HepG2 (cell line): ENCODE measurements at regions not wholly inside any gene's neighbourhood (a gene's known extent, or its start where the extent isn't known, plus 50 kb on each side); places are given as distances from the start of the nearest gene placed in this dataset.

Experiments
- EED ChIP-seq: sonication (generic); formaldehyde crosslinking; IDR thresholded peaks from 2 replicates; pipeline ENCODE4 v1.5.0; 2020; ENCODE audit warnings: mild to moderate bottlenecking, missing genetic modification reagents
- EZH2 ChIP-seq: conservative IDR thresholded peaks from 2 replicates; pipeline ENCODE4 v1.6.1; 2012; ENCODE audit warnings: mild to moderate bottlenecking, low read depth, low read length, moderate library complexity
- KLF16 ChIP-seq, 2 experiments: sonication (generic) in 1 of 2; formaldehyde crosslinking in 1 of 2; IDR thresholded peaks; 2 replicates each; pipeline versions ENCODE4 v1.6.1 to v1.8.0; 2016 to 2023; ENCODE audit warnings: missing genetic modification reagents in 2 of 2, missing compliant biosample characterization in 1 of 2
- TCF7 ChIP-seq: sonication (generic); IDR thresholded peaks from 2 replicates; pipeline ENCODE4 v1.6.1; 2016; ENCODE audit warnings: antibody characterized with exemption, low read depth
- TP53 ChIP-seq: sonication (generic); formaldehyde crosslinking; conservative IDR thresholded peaks from 2 replicates; pipeline ENCODE4 v1.4.0; 2020; ENCODE audit warnings: missing genetic modification reagents

DNA sequence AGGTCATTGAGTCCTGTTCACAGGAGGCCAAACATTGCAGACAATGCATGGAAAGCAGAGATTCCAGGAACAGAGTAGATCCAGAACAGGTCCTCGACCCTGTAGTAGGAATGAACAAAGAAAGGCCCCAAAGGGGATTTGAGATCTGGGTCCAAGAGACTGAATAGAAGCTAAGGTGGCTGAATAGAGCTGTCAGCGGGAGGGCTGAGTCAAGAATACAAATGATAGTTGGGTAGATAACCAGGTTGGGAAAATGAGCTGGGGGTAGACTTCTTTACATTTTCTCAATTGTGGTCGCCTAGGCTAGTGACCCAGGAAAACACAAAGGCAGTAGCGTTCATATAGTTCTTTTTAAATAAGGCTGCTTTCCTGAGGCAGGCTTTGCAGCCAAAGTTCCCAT lies 103.4 kb upstream of the ELMO1 start:
- no peak for TF ChIP-seq TP53 (CRISPR knock-in tag)
- no peak for TF ChIP-seq TCF7
- no peak for TF ChIP-seq EZH2
- TF ChIP-seq EED (CRISPR knock-in tag) = no peak
- no peak for TF ChIP-seq KLF16 (CRISPR knock-in tag; IDR thresholded peaks at IDR 0.05)
